ENCODE measurements at regions not wholly inside any gene's neighbourhood (a gene's known extent, or its start where the extent isn't known, plus 50 kb on each side); places are given as distances from the start of the nearest gene placed in this dataset.

GRCh38 chr11:37124384-37124783 lies 526.3 kb upstream of the RAG2 start:
- CTCF ChIA-PET, result no interaction called here
- Histone ChIP-seq H3K79me2 (ENCODE audit: control insufficient read depth, insufficient read depth, low read length) (no peaks in the 10 kb centered on the region), H3K27me3 (replicated peaks in 1 of 2; ENCODE audit: control insufficient read depth in 2 of 2, insufficient read depth in 2 of 2, low read length in 1 of 2) (no peaks in the 10 kb centered on the region), H4K20me1 (ENCODE audit: control insufficient read depth, insufficient read depth) (no peaks in the 10 kb centered on the region), H3K27ac (ENCODE audit: control insufficient read depth, insufficient read depth) (no peak overlapping the region), H3K9me3 (replicated peaks; ENCODE audit: control insufficient read depth, insufficient read depth, low read length) (no peaks in the 10 kb centered on the region), H3K4me3 (no peak overlapping the region), H3K36me3 (ENCODE audit: control insufficient read depth in 2 of 2, insufficient read depth in 2 of 2, low read length in 1 of 2) (no peaks in the 10 kb centered on the region), H3K4me1 (ENCODE audit: control insufficient read depth, insufficient read depth, low read length) (no peaks in the 10 kb centered on the region), H3K9ac (ENCODE audit: control insufficient read depth, insufficient read depth, low read length) (no peak overlapping the region), H3K4me2 (ENCODE audit: control insufficient read depth, insufficient read depth) (no peak overlapping the region), H2AFZ (ENCODE audit: control insufficient read depth, low read depth, low read length) (no peak overlapping the region)
- in situ Hi-C loops (cut with MboI), result no loop called here
- WGBS (ENCODE audit: insufficient coverage, insufficient replicate concordance, low lambda C conversion rate, missing lambda C conversion rate), result 15% methylated on average over 2 of the region's 2 CpGs
- intact Hi-C loops (cut with micrococcal nuclease; ENCODE audit: unreplicated experiment), result no loop called here
- RAD21 ChIA-PET (ENCODE audit: unreplicated experiment), result no interaction called here
- DNase-seq (ENCODE audit: low read depth, low spot score) (no peak), ATAC-seq (no peak), FAIRE-seq (no peak)
- no TSS peak for BruUV-seq (replicated peaks)
- POLR2A ChIA-PET, result interaction anchor here (0.6 kb wide), 1 partner anchor 70 kb away, joined by 3 read pairs; no protein-coding TSS in a partner anchor
- SMC1A ChIA-PET (ENCODE audit: uncharacterized antibody, unreplicated experiment), result interaction anchor here (1.9 kb wide), 1 partner anchor 13 kb away, joined by 6 read pairs; no protein-coding TSS in a partner anchor
- no peak for TF ChIP-seq ZNF592 (IDR thresholded peaks at IDR 0.05)
- no peak for TF ChIP-seq POLR2A (IDR thresholded peaks at IDR 0.05; ENCODE audit: low read depth, low read length)
- no peak for TF ChIP-seq MLLT1 (IDR thresholded peaks at IDR 0.05)
- TF ChIP-seq EZH2 (IDR thresholded peaks at IDR 0.05; ENCODE audit: borderline replicate concordance, control insufficient read depth, low read depth, low read length), result no peak
- no peak for TF ChIP-seq SMAD1 (IDR thresholded peaks at IDR 0.05; ENCODE audit: low read depth, partially characterized antibody)
- no peak for TF ChIP-seq IRF3 (IDR thresholded peaks at IDR 0.05)
- no peak for TF ChIP-seq MYB (IDR thresholded peaks at IDR 0.05; ENCODE audit: borderline replicate concordance, low read depth, low read length)
- TF ChIP-seq FOXM1 (IDR thresholded peaks at IDR 0.05; ENCODE audit: low read depth, low read length), result no peak
- no peak for TF ChIP-seq ZBTB40 (IDR thresholded peaks at IDR 0.05; ENCODE audit: borderline replicate concordance)
- TF ChIP-seq NBN (IDR thresholded peaks at IDR 0.05), result no peak
- no peak for TF ChIP-seq MXI1 (IDR thresholded peaks at IDR 0.05; ENCODE audit: low read depth, low read length)
- no peak for TF ChIP-seq ATF3 (IDR thresholded peaks at IDR 0.05; ENCODE audit: borderline replicate concordance, extremely low read depth, low read depth, low read length)
- no peak for TF ChIP-seq CREB1 (IDR thresholded peaks at IDR 0.05; ENCODE audit: low read depth)
- TF ChIP-seq ZNF384 (IDR thresholded peaks at IDR 0.05; ENCODE audit: borderline replicate concordance, low read depth, low read length), result no peak

Data from GM12878 (cell line).